ENCODE measurements at regions not wholly inside any gene's neighbourhood (a gene's known extent, or its start where the extent isn't known, plus 50 kb on each side); places are given as distances from the start of the nearest gene placed in this dataset.

DNA sequence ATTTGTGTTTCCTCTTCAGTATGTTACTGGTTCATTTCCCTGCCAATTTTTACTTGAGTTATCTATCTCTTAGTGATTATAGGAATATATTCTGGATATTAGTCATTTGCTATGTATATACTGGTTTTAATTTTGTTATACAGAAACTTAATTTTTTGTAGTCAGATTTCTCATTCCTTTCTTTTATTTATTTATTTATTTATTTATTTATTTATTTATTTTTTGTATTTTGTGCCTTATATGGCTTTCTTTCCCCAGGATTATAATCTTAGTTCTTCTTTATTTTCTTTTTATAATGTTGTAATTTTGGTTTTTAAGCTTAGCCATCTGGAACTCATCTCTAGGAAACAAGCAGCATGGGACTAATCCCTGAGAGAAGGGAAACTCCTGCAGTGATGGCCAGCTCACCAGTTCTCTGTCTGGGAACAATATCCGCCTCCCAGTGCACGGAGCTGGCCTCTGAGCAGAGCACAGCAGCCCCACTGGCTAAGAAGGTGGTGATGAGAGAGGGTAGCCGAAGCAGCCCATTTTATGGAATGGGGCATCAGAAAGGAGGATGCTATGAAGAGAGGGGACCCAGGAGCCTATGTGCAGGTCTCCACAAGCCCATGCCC lies 54.5 kb upstream of the ADORA2B start:
- Histone ChIP-seq H3K36me3 (no peaks in the 10 kb centered on the region), H3K4me1 (peaks cover 5% of the 10 kb centered on the region), H3K27me3 (no peaks in the 10 kb centered on the region), H3K9me3 (no peaks in the 10 kb centered on the region), H3K27ac (no peak overlapping the region), H3K9ac (ENCODE audit: low read depth in 2 of 2, low read length in 2 of 2) (no peak overlapping the region), H3K4me3 (no peak overlapping the region)
- TF ChIP-seq, protein P1, sequence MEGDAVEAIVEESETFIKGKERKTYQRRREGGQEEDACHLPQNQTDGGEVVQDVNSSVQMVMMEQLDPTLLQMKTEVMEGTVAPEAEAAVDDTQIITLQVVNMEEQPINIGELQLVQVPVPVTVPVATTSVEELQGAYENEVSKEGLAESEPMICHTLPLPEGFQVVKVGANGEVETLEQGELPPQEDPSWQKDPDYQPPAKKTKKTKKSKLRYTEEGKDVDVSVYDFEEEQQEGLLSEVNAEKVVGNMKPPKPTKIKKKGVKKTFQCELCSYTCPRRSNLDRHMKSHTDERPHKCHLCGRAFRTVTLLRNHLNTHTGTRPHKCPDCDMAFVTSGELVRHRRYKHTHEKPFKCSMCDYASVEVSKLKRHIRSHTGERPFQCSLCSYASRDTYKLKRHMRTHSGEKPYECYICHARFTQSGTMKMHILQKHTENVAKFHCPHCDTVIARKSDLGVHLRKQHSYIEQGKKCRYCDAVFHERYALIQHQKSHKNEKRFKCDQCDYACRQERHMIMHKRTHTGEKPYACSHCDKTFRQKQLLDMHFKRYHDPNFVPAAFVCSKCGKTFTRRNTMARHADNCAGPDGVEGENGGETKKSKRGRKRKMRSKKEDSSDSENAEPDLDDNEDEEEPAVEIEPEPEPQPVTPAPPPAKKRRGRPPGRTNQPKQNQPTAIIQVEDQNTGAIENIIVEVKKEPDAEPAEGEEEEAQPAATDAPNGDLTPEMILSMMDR (IDR thresholded peaks at IDR 0.05), result no peak
- no peak for DNase-seq
- intact Hi-C loops (cut with DNase I), result no loop called here

GRCh38 chr17:15891318-15891717 lies 53.6 kb upstream of the ADORA2B start:
- intact Hi-C loops (cut with DNase I), result no loop called here
- Histone ChIP-seq H3K9me3 (no peaks in the 10 kb centered on the region), H3K4me3 (no peak overlapping the region), H3K36me3 (no peaks in the 10 kb centered on the region), H3K27ac (no peak overlapping the region), H3K27me3 (no peaks in the 10 kb centered on the region), H3K4me1 (peaks cover 5% of the 10 kb centered on the region), H3K9ac (ENCODE audit: low read depth in 2 of 2, low read length in 2 of 2) (no peak overlapping the region)
- DNase-seq, result no peak
- TF ChIP-seq, protein P1 (IDR thresholded peaks at IDR 0.05), result no peak

GRCh38 chr17:15892244-15892643 lies 52.7 kb upstream of the ADORA2B start:
- TF ChIP-seq, protein P1 (IDR thresholded peaks at IDR 0.05), result no peak
- no peak overlapping the region for H3K27ac ChIP-seq
- DNase-seq, result no peak

GRCh38 chr17:15892731-15893657 lies 51.9 kb upstream of the ADORA2B start:
- H3K9ac ChIP-seq (ENCODE audit: low read depth in 2 of 2, low read length in 2 of 2), result no peak overlapping the region
- H3K4me3 ChIP-seq, result no peak overlapping the region
- H3K36me3 ChIP-seq, result no peaks in the 10 kb centered on the region
- H3K4me1 ChIP-seq, result peaks cover 5% of the 10 kb centered on the region
- TF ChIP-seq, protein P1 (IDR thresholded peaks at IDR 0.05), result no peak
- DNase-seq, result no peak
- intact Hi-C loops (cut with DNase I), result no loop called here
- H3K9me3 ChIP-seq, result no peaks in the 10 kb centered on the region
- no peaks in the 10 kb centered on the region for H3K27me3 ChIP-seq
- no peak overlapping the region for H3K27ac ChIP-seq

More at GRCh38 chr17:15892244-15892643, 52.7 kb upstream of the ADORA2B start:
- Histone ChIP-seq H3K9ac (ENCODE audit: low read depth in 2 of 2, low read length in 2 of 2) (no peak overlapping the region), H3K4me3 (no peak overlapping the region), H3K36me3 (no peaks in the 10 kb centered on the region), H3K27me3 (no peaks in the 10 kb centered on the region), H3K9me3 (no peaks in the 10 kb centered on the region), H3K4me1 (peaks cover 5% of the 10 kb centered on the region)
- intact Hi-C loops (cut with DNase I), result no loop called here

- Histone ChIP-seq H3K9ac (ENCODE audit: low read depth in 2 of 2, low read length in 2 of 2) (no peak overlapping the region), H3K27ac (no peak overlapping the region), H3K9me3 (no peaks in the 10 kb centered on the region), H3K4me3 (no peak overlapping the region), H3K36me3 (no peaks in the 10 kb centered on the region), H3K27me3 (no peaks in the 10 kb centered on the region), H3K4me1 (peaks cover 5% of the 10 kb centered on the region)
- TF ChIP-seq, protein P1 (IDR thresholded peaks at IDR 0.05), result no peak
- intact Hi-C loops (cut with DNase I), result no loop called here
- DNase-seq, result no peak
These were observed 51.3 kb upstream of the ADORA2B start for GRCh38 chr17:15893658-15894024.

All from colonic mucosa (tissue), 4 donors.